Activated CD8-positive, alpha-beta T cell treated with anti-CD3 and anti-CD28 coated beads for 36 hours (primary cell): ENCODE measurements at regions not wholly inside any gene's neighbourhood (a gene's known extent, or its start where the extent isn't known, plus 50 kb on each side); places are given as distances from the start of the nearest gene placed in this dataset.

Experiments
- ATAC-seq: fragments of 200-7000 bp; cut with Tn5 transposase; one replicate; pipeline ENCODE4 v1.10.0; 2021; ENCODE audit warnings: mild to moderate bottlenecking, moderate library complexity
- CTCF ChIA-PET: fragments of 350-600 bp; sonication (Branson Sonifier 250); formaldehyde crosslinking; loops from one replicate; lab custom pipeline; 2021; ENCODE audit warnings: antibody characterized with exemption; lab: Charles Lee
- POLR2A ChIA-PET: fragments of 350-600 bp; sonication (Branson Sonifier 250); formaldehyde crosslinking; loops from one replicate; lab custom pipeline; 2021; ENCODE audit warnings: antibody characterized with exemption; lab: Charles Lee
- DNase-seq: peaks from one replicate; pipeline ENCODE4 v3.0.0-alpha.2; 2020
- H3K27ac Mint-ChIP-seq: one replicate; pipeline ENCODE4 v1.8.0; 2021; ENCODE audit warnings: mild to moderate bottlenecking, mixed read lengths
- H3K27me3 Mint-ChIP-seq: one replicate; pipeline ENCODE4 v1.8.0; 2021; ENCODE audit warnings: mixed read lengths
- H3K36me3 Mint-ChIP-seq: one replicate; pipeline ENCODE4 v1.8.0; 2021; ENCODE audit warnings: low read depth, mixed read lengths
- H3K4me1 Mint-ChIP-seq: one replicate; pipeline ENCODE4 v1.8.0; 2021; ENCODE audit warnings: low read depth, mixed read lengths
- H3K4me3 Mint-ChIP-seq: one replicate; pipeline ENCODE4 v1.8.0; 2021; ENCODE audit warnings: mild to moderate bottlenecking, moderate library complexity, mixed read lengths
- H3K9me3 Mint-ChIP-seq: one replicate; pipeline ENCODE4 v1.8.0; 2021; ENCODE audit warnings: mixed read lengths
- CTCF ChIP-seq: fragments of 200-600 bp; IDR thresholded peaks from one replicate; pipeline ENCODE4 v1.8.0; 2022; ENCODE audit warnings: antibody characterized with exemption, mild to moderate bottlenecking
- intact Hi-C: fragments of 100-400 bp; cut with micrococcal nuclease; formaldehyde crosslinking; loops from one replicate; pipeline ENCODE4 v1.10.0; 2022

- intact Hi-C loops, result no loop called here
- ATAC-seq, result no peak
- ChIA-PET CTCF (no interaction called here), POLR2A (no interaction called here)
- no peaks in the 10 kb centered on the region for H3K4me1 Mint-ChIP-seq
- H3K36me3 Mint-ChIP-seq, result no peaks in the 10 kb centered on the region
- no peak overlapping the region for H3K27ac Mint-ChIP-seq
- TF ChIP-seq CTCF, result no peak
- no peak overlapping the region for H3K4me3 Mint-ChIP-seq
- H3K9me3 Mint-ChIP-seq, result peaks cover 9% of the 10 kb centered on the region
- DNase-seq, result no peak
- no peaks in the 10 kb centered on the region for H3K27me3 Mint-ChIP-seq
Observed at GRCh38 chr6:164275773-164276172, 861.3 kb downstream of the QKI start.

GRCh38 chr6:164274493-164274892 lies 860.0 kb downstream of the QKI start:
- no peak for TF ChIP-seq CTCF
- Mint-ChIP-seq H3K27me3 (no peaks in the 10 kb centered on the region), H3K36me3 (no peaks in the 10 kb centered on the region), H3K4me3 (no peak overlapping the region), H3K4me1 (no peaks in the 10 kb centered on the region), H3K27ac (no peak overlapping the region), H3K9me3 (peaks cover 6% of the 10 kb centered on the region)
- CTCF ChIA-PET, result no interaction called here
- DNase-seq (no peak), ATAC-seq (no peak)
- intact Hi-C loops, result no loop called here
- POLR2A ChIA-PET, result no interaction called here

GRCh38 chr6:164273491-164273890 lies 859.0 kb downstream of the QKI start:
- CTCF ChIA-PET, result no interaction called here
- TF ChIP-seq CTCF, result no peak
- ATAC-seq, result no peak
- Mint-ChIP-seq H3K4me1 (no peaks in the 10 kb centered on the region), H3K9me3 (peaks cover 9% of the 10 kb centered on the region), H3K4me3 (no peak overlapping the region), H3K36me3 (no peaks in the 10 kb centered on the region), H3K27ac (no peak overlapping the region), H3K27me3 (no peaks in the 10 kb centered on the region)
- intact Hi-C loops, result no loop called here
- no peak for DNase-seq
- POLR2A ChIA-PET, result no interaction called here

GRCh38 chr6:164266851-164267250 lies 852.3 kb downstream of the QKI start:
- ATAC-seq, result no peak
- POLR2A ChIA-PET, result no interaction called here

GRCh38 chr6:164262348-164262747 lies 847.8 kb downstream of the QKI start:
- ChIA-PET POLR2A (no interaction called here), CTCF (no interaction called here)
- ATAC-seq (no peak), DNase-seq (no peak)
- intact Hi-C loops, result no loop called here
- no peaks in the 10 kb centered on the region for H3K27me3 Mint-ChIP-seq
- no peak overlapping the region for H3K4me3 Mint-ChIP-seq
- no peaks in the 10 kb centered on the region for H3K9me3 Mint-ChIP-seq
- no peaks in the 10 kb centered on the region for H3K4me1 Mint-ChIP-seq
- no peak for TF ChIP-seq CTCF
- H3K27ac Mint-ChIP-seq, result no peak overlapping the region
- H3K36me3 Mint-ChIP-seq, result no peaks in the 10 kb centered on the region

More at GRCh38 chr6:164266851-164267250, 852.3 kb downstream of the QKI start:
- Mint-ChIP-seq H3K4me3 (no peak overlapping the region), H3K27me3 (no peaks in the 10 kb centered on the region), H3K27ac (no peak overlapping the region), H3K36me3 (no peaks in the 10 kb centered on the region), H3K4me1 (no peaks in the 10 kb centered on the region), H3K9me3 (peaks cover 4% of the 10 kb centered on the region)
- intact Hi-C loops, result no loop called here
- CTCF ChIA-PET, result no interaction called here
- TF ChIP-seq CTCF, result no peak
- no peak for DNase-seq
